Chondrocyte (in vitro differentiated cells): ENCODE measurements at regions not wholly inside any gene's neighbourhood (a gene's known extent, or its start where the extent isn't known, plus 50 kb on each side); places are given as distances from the start of the nearest gene placed in this dataset.

Source experiments
- DNase-seq: peaks from one replicate; pipeline ENCODE4 v3.0.0; 2021; ENCODE audit warnings: mixed read lengths, low spot score
- H3K27ac Mint-ChIP-seq: one replicate; pipeline ENCODE4 v1.8.0; 2021; ENCODE audit warnings: mild to moderate bottlenecking, moderate library complexity, mixed read lengths; ENCODE audit not compliant: unreplicated experiment
- H3K27me3 Mint-ChIP-seq: 2 replicates; pipeline ENCODE4 v1.8.0; 2021; ENCODE audit warnings: low read depth, mixed read lengths
- H3K36me3 Mint-ChIP-seq: 2 replicates; pipeline ENCODE4 v1.8.0; 2021; ENCODE audit warnings: low read depth, mixed read lengths
- H3K4me1 Mint-ChIP-seq: 2 replicates; pipeline ENCODE4 v1.8.0; 2021; ENCODE audit warnings: low read depth, mild to moderate bottlenecking, mixed read lengths
- H3K4me3 Mint-ChIP-seq: one replicate; pipeline ENCODE4 v1.8.0; 2021; ENCODE audit warnings: mild to moderate bottlenecking, moderate library complexity, mixed read lengths; ENCODE audit not compliant: unreplicated experiment
- H3K9me3 Mint-ChIP-seq: 2 replicates; pipeline ENCODE4 v1.8.0; 2021; ENCODE audit warnings: low read depth, mixed read lengths
- TF ChIP-seq, protein P1 (sequence below): fragments of 200-600 bp; sonication (generic); IDR thresholded peaks from 2 replicates; pipeline ENCODE4 v1.5.0; 2021; ENCODE audit warnings: antibody characterized with exemption, mild to moderate bottlenecking, moderate library complexity

DNA sequence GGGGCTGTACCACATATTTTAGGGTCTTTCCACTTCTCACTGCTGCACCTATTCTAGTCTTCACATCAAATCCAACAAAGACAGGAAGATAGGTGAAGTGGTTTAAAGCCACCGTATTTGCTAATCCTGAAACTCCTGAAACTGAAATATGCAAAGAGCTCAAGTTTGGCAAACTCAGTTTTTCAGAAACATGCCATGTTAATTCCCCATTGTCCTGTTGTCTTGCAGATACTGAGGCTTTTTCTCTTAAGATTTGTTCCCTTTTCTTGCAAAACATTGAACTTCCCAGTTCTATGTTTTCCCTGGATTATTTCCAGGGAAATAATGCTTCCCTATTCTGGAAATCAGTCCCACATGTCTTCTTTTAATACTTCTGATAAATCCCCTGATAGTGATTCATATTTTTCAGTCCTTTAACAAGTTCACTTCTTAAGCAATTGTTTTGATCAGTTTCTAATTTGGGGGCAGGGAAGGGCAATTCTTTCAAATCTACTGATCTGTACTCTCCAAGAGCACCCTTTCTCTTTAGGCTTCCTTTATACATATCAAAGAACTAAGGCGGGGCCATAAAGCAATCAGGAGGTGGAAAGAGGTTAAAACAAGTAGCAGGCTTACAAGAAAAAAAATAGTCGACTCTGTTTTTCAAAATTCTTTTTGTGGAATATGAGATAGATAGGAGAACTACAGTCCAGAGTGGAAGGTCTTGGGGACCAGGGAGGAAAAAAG lies 648.5 kb downstream of the BNC2 start:
- TF ChIP-seq, protein P1, sequence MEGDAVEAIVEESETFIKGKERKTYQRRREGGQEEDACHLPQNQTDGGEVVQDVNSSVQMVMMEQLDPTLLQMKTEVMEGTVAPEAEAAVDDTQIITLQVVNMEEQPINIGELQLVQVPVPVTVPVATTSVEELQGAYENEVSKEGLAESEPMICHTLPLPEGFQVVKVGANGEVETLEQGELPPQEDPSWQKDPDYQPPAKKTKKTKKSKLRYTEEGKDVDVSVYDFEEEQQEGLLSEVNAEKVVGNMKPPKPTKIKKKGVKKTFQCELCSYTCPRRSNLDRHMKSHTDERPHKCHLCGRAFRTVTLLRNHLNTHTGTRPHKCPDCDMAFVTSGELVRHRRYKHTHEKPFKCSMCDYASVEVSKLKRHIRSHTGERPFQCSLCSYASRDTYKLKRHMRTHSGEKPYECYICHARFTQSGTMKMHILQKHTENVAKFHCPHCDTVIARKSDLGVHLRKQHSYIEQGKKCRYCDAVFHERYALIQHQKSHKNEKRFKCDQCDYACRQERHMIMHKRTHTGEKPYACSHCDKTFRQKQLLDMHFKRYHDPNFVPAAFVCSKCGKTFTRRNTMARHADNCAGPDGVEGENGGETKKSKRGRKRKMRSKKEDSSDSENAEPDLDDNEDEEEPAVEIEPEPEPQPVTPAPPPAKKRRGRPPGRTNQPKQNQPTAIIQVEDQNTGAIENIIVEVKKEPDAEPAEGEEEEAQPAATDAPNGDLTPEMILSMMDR: no peak
- H3K4me3 Mint-ChIP-seq: no peak overlapping the region
- H3K27ac Mint-ChIP-seq: no peak overlapping the region
- H3K36me3 Mint-ChIP-seq: peaks cover 6% of the 10 kb centered on the region
- no peaks in the 10 kb centered on the region for H3K27me3 Mint-ChIP-seq
- H3K9me3 Mint-ChIP-seq: peaks cover 13% of the 10 kb centered on the region
- H3K4me1 Mint-ChIP-seq: peaks cover 38% of the 10 kb centered on the region
- DNase-seq: no peak

DNA sequence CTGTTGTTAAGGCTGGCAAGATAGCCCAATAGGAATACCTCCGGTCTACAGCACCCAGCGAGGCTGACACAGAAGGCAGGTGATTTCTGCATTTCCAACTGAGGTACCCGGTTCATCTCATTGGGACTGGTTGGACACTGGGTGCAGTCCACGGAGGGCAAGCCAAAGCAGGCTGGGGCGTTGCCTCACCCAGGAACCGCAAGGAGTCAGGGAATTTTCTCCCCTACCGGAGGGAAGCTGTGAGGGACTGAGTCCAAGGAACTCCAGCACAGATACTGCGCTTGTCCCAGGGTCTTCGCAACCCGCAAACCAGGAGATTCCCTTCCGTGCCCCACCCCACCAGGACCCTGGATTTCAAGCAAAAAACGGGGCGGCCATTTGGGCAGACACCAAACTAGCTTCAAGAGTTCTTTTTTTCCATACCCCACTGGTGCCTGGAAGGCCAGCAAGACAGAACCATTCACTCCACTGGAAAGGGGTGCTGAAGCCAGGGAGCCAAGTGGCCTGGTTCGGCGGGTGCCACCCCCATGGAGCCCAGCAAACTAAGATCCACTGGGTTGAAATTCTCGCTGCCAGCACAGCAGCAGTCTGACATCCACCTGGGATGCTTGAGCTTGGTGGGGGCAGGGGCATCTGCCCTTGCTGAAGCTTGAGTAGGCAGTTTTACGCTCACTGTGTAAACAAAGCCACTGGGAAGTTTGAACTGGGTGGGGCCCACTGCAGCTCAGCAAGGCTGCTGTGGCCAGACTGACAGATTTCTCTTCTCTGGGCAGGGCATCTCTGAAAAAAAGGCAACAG lies 647.2 kb downstream of the BNC2 start:
- H3K27me3 Mint-ChIP-seq: no peaks in the 10 kb centered on the region
- peaks cover 6% of the 10 kb centered on the region for H3K36me3 Mint-ChIP-seq
- H3K4me1 Mint-ChIP-seq: peaks cover 35% of the 10 kb centered on the region
- peaks cover 13% of the 10 kb centered on the region for H3K9me3 Mint-ChIP-seq
- no peak for DNase-seq
- no peak overlapping the region for H3K27ac Mint-ChIP-seq
- no peak overlapping the region for H3K4me3 Mint-ChIP-seq
- TF ChIP-seq, protein P1: no peak

DNA sequence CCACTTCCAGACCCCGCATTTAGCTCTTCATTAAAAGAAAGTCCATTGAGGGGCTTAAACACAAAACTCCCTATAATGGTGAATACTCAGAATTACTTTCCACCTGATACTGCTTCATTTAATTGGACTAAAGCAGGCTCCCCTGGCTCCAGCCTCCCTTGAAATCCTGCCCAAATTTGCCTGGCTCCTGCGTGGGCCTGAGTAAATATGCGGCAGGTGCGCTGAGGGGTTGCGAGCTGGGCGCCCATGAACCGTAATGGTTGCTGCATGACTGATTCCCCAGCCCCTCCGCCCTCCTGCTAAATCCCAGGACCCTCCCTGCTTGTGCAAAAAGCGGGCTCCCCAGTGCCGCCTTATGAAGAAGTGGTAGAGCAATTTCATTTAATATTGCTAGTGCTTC lies 639.7 kb downstream of the BNC2 start:
- Mint-ChIP-seq H3K27ac (no peak overlapping the region), H3K36me3 (peaks cover 6% of the 10 kb centered on the region), H3K27me3 (no peaks in the 10 kb centered on the region), H3K4me1 (peaks cover 4% of the 10 kb centered on the region), H3K9me3 (peaks cover 7% of the 10 kb centered on the region), H3K4me3 (no peak overlapping the region)
- no peak for DNase-seq
- TF ChIP-seq, protein P1: no peak

DNA sequence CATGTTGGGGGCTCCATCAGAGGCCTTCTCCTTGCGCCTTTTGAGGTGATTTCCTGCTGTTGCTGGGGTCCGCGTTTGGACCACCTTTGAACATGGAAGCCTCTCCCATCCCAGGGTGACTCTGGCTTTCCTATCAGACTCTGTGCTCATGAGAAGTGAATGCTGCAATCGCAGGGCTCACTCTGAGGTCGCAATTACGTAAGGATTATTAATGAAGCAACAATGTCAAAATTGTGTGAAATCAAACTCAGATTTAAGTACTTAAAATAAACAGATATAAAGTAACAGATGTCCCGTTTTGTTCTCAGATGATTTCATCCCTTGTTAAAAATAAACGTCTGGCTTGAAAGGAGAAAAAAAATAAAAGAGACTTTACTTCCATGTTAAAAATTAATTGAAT lies 634.2 kb downstream of the BNC2 start:
- Mint-ChIP-seq H3K4me3 (peak overlapping the region; percentile 19), H3K4me1 (peaks cover 32% of the 10 kb centered on the region), H3K27ac (peak overlapping the region; percentile 75), H3K27me3 (no peaks in the 10 kb centered on the region), H3K9me3 (no peaks in the 10 kb centered on the region), H3K36me3 (no peaks in the 10 kb centered on the region)
- DNase-seq: no peak
- TF ChIP-seq, protein P1: no peak

DNA sequence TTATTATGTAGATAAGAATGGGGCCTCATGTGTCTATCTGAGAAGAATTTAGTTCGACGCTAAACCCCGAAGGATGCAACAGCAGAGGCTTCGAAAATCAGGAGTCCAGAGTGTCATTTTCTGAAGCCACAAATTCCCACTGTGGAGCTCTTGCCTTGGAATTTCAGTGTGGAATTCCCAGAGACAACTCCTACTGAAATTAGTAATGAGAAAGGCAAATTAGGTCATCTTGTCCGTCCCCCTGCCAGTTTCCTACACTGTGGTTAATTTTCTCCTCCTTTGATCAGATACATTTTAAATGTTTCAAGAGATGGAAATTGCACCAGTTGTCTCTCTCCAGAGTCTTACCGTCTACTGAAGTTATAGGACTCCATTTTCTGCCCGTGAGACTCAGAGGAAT lies 633.6 kb downstream of the BNC2 start:
- H3K9me3 Mint-ChIP-seq: no peaks in the 10 kb centered on the region
- H3K36me3 Mint-ChIP-seq: no peaks in the 10 kb centered on the region
- DNase-seq: no peak
- H3K4me1 Mint-ChIP-seq: peaks cover 37% of the 10 kb centered on the region
- no peak overlapping the region for H3K4me3 Mint-ChIP-seq
- TF ChIP-seq, protein P1: no peak
- H3K27ac Mint-ChIP-seq: peak overlapping the region; percentile 75
- H3K27me3 Mint-ChIP-seq: no peaks in the 10 kb centered on the region
